Upper lobe of left lung (tissue), 6 donors: ENCODE measurements at regions not wholly inside any gene's neighbourhood (a gene's known extent, or its start where the extent isn't known, plus 50 kb on each side); places are given as distances from the start of the nearest gene placed in this dataset.

ENCODE experiments used
- ATAC-seq, 2 donors: fragments of 200-7000 bp; cut with Tn5 transposase; one replicate each; pipeline ENCODE4 v1.9.1; 2022; ENCODE audit warnings: mild to moderate bottlenecking in 2 of 2, moderate library complexity in 2 of 2; ENCODE audit not compliant: low FRiP score in 2 of 2
- DNase-seq, 2 donors: peaks; one replicate each; pipeline ENCODE4 v3.0.0-alpha.2; 2019 to 2020
- H3K27ac ChIP-seq, 4 donors: fragments of 200-600 bp; sonication (generic); one replicate each; pipeline ENCODE4 v1.5.1; 2016 to 2019
- H3K27me3 ChIP-seq, 4 donors: fragments of 200-600 bp; sonication (generic); one replicate each; pipeline ENCODE4 v1.5.1; 2017 to 2019
- H3K36me3 ChIP-seq, 4 donors: fragments of 200-600 bp; sonication (generic); one replicate each; pipeline ENCODE4 v1.5.1; 2016 to 2019
- H3K4me1 ChIP-seq, 4 donors: fragments of 200-600 bp; sonication (generic); one replicate each; pipeline ENCODE4 v1.5.1; 2018 to 2019
- H3K4me3 ChIP-seq, 4 donors: fragments of 200-600 bp; sonication (generic); one replicate each; pipeline ENCODE4 v1.5.1; 2017 to 2019; ENCODE audit warnings: mild to moderate bottlenecking in 2 of 4, moderate library complexity in 1 of 4
- H3K9me3 ChIP-seq, 4 donors: fragments of 200-600 bp; sonication (generic); one replicate each; pipeline ENCODE4 v1.5.1; 2018 to 2019
- EP300 ChIP-seq, 4 donors: sonication (generic); formaldehyde crosslinking; IDR thresholded peaks; one replicate each; pipeline ENCODE4 v1.5.1; 2017; ENCODE audit warnings: antibody characterized with exemption in 4 of 4, control low read depth in 2 of 4
- POLR2A ChIP-seq, 4 donors: fragments of 450-650 bp; IDR thresholded peaks; one replicate each; pipeline ENCODE4 v1.5.1; 2016 to 2017; ENCODE audit warnings: antibody characterized with exemption in 4 of 4, mild to moderate bottlenecking in 2 of 4
- POLR2AphosphoS5 ChIP-seq, 2 donors: sonication (generic); formaldehyde crosslinking; IDR thresholded peaks; one replicate each; pipeline ENCODE4 v1.5.1; 2017; ENCODE audit warnings: antibody characterized with exemption in 2 of 2
- WGBS, 2 donors: methylation state at CpG; one replicate each; pipeline ENCODE4 v1.1.5; 2017 to 2018; 5-methylcytosine and 5-hydroxymethylcytosine counted together
- TF ChIP-seq, protein P1 (sequence below), 6 experiments: fragments of 450-650 bp in 4 of 6; fragments of 200-600 bp in 2 of 6; sonication (generic) in 2 of 6; IDR thresholded peaks; one replicate each; pipeline ENCODE4 v1.5.1; 2016 to 2019; ENCODE audit warnings: antibody characterized with exemption in 6 of 6
- donor health status: DM: no; HTN: no; CAD: no; lungs with moderate emphysema.
- donor health status: DM: no; HTN: yes; CAD: no; lungs with severe emphysema.

DNA sequence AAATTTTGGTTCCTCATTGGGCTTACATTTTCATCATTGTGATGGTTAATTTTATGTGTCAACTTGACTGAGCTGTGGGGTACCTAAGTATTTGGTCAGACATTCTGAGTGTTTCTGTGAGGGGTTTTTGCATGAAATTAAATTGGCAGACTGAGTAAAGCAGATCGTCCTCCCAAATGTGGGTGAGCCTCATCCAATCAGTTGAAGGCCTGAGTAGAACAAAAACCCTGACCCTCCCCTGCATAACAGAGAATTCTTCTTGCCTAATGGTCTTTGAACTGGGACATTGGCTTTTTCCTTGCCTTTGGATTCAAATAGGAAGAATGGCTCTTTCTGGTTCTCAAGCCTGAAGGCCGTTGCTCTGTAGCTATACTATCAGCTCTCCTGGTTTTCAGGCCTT lies 59.1 kb upstream of the JUN start:
- TF ChIP-seq POLR2A (IDR thresholded peaks at IDR 0.05) (no peak), EP300 (IDR thresholded peaks at IDR 0.05) (no peak), POLR2AphosphoS5 (IDR thresholded peaks at IDR 0.05) (no peak)
- TF ChIP-seq, protein P1, sequence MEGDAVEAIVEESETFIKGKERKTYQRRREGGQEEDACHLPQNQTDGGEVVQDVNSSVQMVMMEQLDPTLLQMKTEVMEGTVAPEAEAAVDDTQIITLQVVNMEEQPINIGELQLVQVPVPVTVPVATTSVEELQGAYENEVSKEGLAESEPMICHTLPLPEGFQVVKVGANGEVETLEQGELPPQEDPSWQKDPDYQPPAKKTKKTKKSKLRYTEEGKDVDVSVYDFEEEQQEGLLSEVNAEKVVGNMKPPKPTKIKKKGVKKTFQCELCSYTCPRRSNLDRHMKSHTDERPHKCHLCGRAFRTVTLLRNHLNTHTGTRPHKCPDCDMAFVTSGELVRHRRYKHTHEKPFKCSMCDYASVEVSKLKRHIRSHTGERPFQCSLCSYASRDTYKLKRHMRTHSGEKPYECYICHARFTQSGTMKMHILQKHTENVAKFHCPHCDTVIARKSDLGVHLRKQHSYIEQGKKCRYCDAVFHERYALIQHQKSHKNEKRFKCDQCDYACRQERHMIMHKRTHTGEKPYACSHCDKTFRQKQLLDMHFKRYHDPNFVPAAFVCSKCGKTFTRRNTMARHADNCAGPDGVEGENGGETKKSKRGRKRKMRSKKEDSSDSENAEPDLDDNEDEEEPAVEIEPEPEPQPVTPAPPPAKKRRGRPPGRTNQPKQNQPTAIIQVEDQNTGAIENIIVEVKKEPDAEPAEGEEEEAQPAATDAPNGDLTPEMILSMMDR (IDR thresholded peaks at IDR 0.05) = no peak
- ATAC-seq = no peak
- 94 to 96% methylated on average over 2 of the region's 2 CpGs for WGBS, 2 donors

DNA sequence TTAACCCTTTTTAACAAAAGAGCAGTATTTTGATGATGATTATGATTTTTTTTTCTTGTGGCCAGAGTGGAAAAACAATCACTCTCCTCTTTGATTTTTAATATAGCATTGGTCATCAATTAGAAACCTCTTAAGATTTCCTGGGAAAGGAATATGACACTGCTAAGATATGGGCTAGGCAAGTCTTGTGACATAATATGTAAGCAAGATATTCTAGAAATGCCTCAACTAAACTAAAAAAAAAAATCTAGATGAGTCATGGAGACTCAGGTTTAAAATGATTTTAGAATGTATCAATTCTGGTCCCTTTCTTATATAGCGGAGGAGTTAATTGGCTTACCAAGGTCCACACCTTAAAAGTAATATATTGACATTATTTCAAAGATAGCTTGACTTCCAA lies 60.3 kb upstream of the JUN start:
- Histone ChIP-seq H3K36me3 (no peaks in the 10 kb centered on the region), H3K9me3 (no peaks in the 10 kb centered on the region), H3K27me3 (no peaks in the 10 kb centered on the region), H3K27ac (no peak overlapping the region), H3K4me1 (peaks cover 0 to 9% (median 4%) of the 10 kb centered on the region in 4 donors), H3K4me3 (no peak overlapping the region)
- TF ChIP-seq EP300 (IDR thresholded peaks at IDR 0.05) (no peak), POLR2AphosphoS5 (IDR thresholded peaks at IDR 0.05) (no peak), POLR2A (IDR thresholded peaks at IDR 0.05) (no peak)
- TF ChIP-seq, protein P1 (IDR thresholded peaks at IDR 0.05) = no peak
- DNase-seq (no peak), ATAC-seq (no peak)
- 92 to 97% methylated on average over 1 of the region's 1 CpG for WGBS, 2 donors

More for the DNA sequence above, 59.1 kb upstream of the JUN start:
- Histone ChIP-seq H3K36me3 (no peaks in the 10 kb centered on the region), H3K4me3 (no peak overlapping the region), H3K27ac (no peak overlapping the region), H3K4me1 (no peaks in the 10 kb centered on the region), H3K27me3 (no peaks in the 10 kb centered on the region), H3K9me3 (no peaks in the 10 kb centered on the region)
- DNase-seq = no peak

DNA sequence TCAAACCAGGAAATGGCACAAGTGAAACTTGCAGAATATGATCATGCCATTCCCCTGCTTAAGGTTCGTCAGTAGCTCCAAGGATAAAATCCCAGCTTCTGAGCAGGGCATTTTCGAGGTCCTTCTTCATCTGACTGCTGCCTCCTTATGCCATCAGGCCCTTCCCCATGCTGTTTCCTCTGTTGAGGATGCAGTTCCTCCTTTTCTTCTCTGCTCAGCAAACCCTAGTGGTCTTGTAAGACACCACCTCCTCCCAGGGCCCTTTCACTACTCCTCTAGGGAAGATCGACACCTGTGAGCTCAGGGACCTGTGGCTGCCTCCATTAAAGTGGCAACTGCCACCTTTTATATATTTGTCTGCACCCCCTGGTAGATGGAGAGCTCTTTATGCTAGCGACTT lies 62.1 kb upstream of the JUN start:
- 73 to 89% methylated on average over 4 of the region's 4 CpGs for WGBS, 2 donors
- no peak for DNase-seq
- no peak for ATAC-seq

DNA sequence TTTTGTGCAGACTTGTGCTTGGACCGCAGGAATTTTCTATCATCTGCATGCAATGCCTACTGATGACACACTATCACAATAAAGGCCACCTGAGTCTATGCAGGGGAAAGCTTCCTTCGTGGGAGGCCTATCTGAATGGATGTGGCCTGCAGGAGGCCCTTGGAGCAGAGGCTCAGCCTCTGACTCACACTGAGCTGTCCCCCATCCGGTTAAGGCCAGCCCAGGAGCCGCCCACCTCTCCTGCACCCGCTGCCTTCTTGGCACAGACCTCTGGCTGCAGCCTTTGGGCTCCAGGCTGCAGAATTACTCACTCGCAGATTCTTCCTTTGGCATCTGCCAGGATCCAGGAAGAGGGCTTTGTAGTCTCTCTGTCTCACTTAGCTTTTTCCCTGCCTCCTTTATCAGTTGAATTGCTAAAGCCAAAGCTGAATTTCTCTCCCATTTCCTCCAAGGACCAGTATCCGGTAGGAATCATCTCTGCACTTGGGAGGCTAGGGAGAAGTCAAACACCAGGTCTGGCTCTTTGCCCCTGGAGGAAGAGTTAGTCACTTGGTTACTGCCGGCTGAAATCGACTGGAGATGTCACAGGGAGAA lies 65.1 kb upstream of the JUN start:
- ATAC-seq = peak; percentile 86 to 95
- peak overlapping the region in 3 of 4 donors; percentile 24 to 73 (median 31) for H3K27ac ChIP-seq

More for the DNA sequence above, 62.1 kb upstream of the JUN start:
- Histone ChIP-seq H3K4me1 (peaks cover 0 to 17% (median 14%) of the 10 kb centered on the region in 4 donors), H3K4me3 (no peak overlapping the region), H3K36me3 (no peaks in the 10 kb centered on the region), H3K27ac (no peak overlapping the region), H3K9me3 (no peaks in the 10 kb centered on the region), H3K27me3 (no peaks in the 10 kb centered on the region)
- TF ChIP-seq, protein P1 (IDR thresholded peaks at IDR 0.05) = no peak
- TF ChIP-seq EP300 (IDR thresholded peaks at IDR 0.05) (no peak), POLR2A (IDR thresholded peaks at IDR 0.05) (no peak)

DNA sequence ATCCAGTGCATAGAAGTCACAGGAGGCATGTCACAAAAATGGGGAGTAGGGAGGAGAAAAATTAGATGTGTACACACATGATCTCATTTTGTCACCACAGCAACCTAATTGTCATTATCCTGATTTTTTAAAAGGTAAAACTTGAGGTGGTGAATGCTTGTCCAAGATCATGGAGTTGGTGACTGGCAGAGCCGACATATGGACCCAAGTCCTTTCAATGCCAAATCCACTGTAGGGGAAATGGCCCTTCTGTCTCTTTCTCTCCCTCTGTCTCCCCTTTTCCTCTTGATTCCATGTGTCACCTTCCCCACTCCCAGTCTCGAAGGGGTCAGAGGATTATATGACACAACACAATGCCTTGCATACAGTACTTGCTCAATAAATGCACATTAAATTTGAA lies 65.7 kb upstream of the JUN start:
- no peak for TF ChIP-seq EP300 (IDR thresholded peaks at IDR 0.05)
- TF ChIP-seq, protein P1 (IDR thresholded peaks at IDR 0.05) = no peak
- no peak for TF ChIP-seq POLR2A (IDR thresholded peaks at IDR 0.05)
- TF ChIP-seq POLR2AphosphoS5 (IDR thresholded peaks at IDR 0.05) = no peak
- Histone ChIP-seq H3K9me3 (no peaks in the 10 kb centered on the region), H3K27ac (peak overlapping the region in 3 of 4 donors; percentile 24 to 73 (median 31)), H3K4me3 (no peak overlapping the region), H3K4me1 (peaks cover 5 to 24% (median 18%) of the 10 kb centered on the region in 4 donors), H3K36me3 (no peaks in the 10 kb centered on the region), H3K27me3 (no peaks in the 10 kb centered on the region)
- no peak for DNase-seq
- ATAC-seq = no peak
- 82 to 93% methylated on average over 2 of the region's 2 CpGs for WGBS, 2 donors

More for the DNA sequence above, 65.1 kb upstream of the JUN start:
- WGBS, 2 donors = 41 to 56% methylated on average over 7 to 9 of the region's 9 CpGs
- H3K4me3 ChIP-seq = no peak overlapping the region
- H3K4me1 ChIP-seq = peaks cover 0 to 18% (median 14%) of the 10 kb centered on the region in 4 donors
- H3K36me3 ChIP-seq = no peaks in the 10 kb centered on the region
- DNase-seq = peak; percentile 34 to 58
- H3K27me3 ChIP-seq = no peaks in the 10 kb centered on the region
- H3K9me3 ChIP-seq = no peaks in the 10 kb centered on the region
- TF ChIP-seq EP300 (IDR thresholded peaks at IDR 0.05) = no peak
- peak; percentile 7 to 48 for TF ChIP-seq POLR2AphosphoS5 (IDR thresholded peaks at IDR 0.05)
